Body of pancreas (tissue), 4 donors: ENCODE measurements at regions not wholly inside any gene's neighbourhood (a gene's known extent, or its start where the extent isn't known, plus 50 kb on each side); places are given as distances from the start of the nearest gene placed in this dataset.

Source experiments
- ATAC-seq: fragments of 150-250 bp; one replicate; pipeline ENCODE4 v1.9.1; 2016
- DNase-seq, 4 donors: peaks; one replicate each; pipeline ENCODE4 v3.0.0-alpha.2; 2019
- H3K27ac ChIP-seq, 4 donors: fragments of 200-600 bp; sonication (generic); 1 replicate in 3 of 4; 2 replicates in 1 of 4; pipeline versions ENCODE4 v1.5.1 to v1.6.1; 2016 to 2019; ENCODE audit warnings: mild to moderate bottlenecking in 1 of 4, mixed read lengths in 1 of 4, moderate library complexity in 1 of 4
- H3K27me3 ChIP-seq, 2 donors: fragments of 200-600 bp; sonication (generic); one replicate each; pipeline ENCODE4 v1.6.0; 2016; ENCODE audit warnings: mild to moderate bottlenecking in 1 of 2
- H3K36me3 ChIP-seq, 2 donors: fragments of 200-600 bp; sonication (generic); replicated peaks in 1 of 2; 2 replicates each; pipeline ENCODE4 v1.5.1; 2016; ENCODE audit warnings: low read depth in 2 of 2; ENCODE audit not compliant: insufficient read depth in 1 of 2
- H3K4me1 ChIP-seq: fragments of 200-600 bp; sonication (generic); one replicate; pipeline ENCODE4 v1.6.0; 2016
- H3K4me3 ChIP-seq, 2 donors: fragments of 200-600 bp; sonication (generic); 1 replicate in 1 of 2; 2 replicates in 1 of 2; pipeline ENCODE4 v1.5.1; 2016 to 2019
- H3K9me3 ChIP-seq, 3 donors: fragments of 200-600 bp; sonication (generic); 1 replicate in 2 of 3; 2 replicates in 1 of 3; pipeline ENCODE4 v1.5.1; 2016
- POLR2A ChIP-seq, 3 donors: fragments of 450-650 bp; IDR thresholded peaks; one replicate each; pipeline ENCODE4 v1.6.1; 2016; ENCODE audit warnings: antibody characterized with exemption in 3 of 3, mild to moderate bottlenecking in 2 of 3
- WGBS, 2 donors: methylation state at CpG; one replicate each; pipeline ENCODE4 v1.1.5; 2017; 5-methylcytosine and 5-hydroxymethylcytosine counted together
- intact Hi-C: fragments of 100-400 bp; cut with DNase I; formaldehyde crosslinking; loops from one replicate; pipeline ENCODE4 v1.15.1; 2023
- TF ChIP-seq, protein P1 (sequence below), 7 experiments: fragments of 450-650 bp in 4 of 7; fragments of 200-600 bp in 3 of 7; sonication (generic) in 3 of 7; IDR thresholded peaks; one replicate each; pipeline ENCODE4 v1.5.1; 2016 to 2019; ENCODE audit warnings: antibody characterized with exemption in 7 of 7

DNA sequence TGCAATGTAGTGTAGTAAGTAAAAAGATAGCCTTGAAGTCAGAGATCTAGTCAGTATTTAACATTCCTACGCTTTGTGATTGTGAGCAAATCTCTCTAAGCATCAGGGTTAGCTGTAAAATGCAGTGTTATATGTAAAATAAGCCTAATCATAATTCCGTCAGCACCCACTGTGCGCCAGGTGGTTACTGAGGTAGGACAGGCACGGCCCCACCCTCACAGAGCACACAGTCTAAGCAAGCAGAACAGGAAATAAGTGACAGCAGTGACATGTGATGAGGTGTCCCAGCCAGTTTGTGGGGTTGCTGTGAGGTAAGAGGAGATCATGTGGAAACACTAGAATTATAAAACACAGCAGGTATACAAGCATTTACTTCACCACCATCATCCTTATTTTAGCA, 267.1 kb downstream of the ICOS start:
- TF ChIP-seq, protein P1, sequence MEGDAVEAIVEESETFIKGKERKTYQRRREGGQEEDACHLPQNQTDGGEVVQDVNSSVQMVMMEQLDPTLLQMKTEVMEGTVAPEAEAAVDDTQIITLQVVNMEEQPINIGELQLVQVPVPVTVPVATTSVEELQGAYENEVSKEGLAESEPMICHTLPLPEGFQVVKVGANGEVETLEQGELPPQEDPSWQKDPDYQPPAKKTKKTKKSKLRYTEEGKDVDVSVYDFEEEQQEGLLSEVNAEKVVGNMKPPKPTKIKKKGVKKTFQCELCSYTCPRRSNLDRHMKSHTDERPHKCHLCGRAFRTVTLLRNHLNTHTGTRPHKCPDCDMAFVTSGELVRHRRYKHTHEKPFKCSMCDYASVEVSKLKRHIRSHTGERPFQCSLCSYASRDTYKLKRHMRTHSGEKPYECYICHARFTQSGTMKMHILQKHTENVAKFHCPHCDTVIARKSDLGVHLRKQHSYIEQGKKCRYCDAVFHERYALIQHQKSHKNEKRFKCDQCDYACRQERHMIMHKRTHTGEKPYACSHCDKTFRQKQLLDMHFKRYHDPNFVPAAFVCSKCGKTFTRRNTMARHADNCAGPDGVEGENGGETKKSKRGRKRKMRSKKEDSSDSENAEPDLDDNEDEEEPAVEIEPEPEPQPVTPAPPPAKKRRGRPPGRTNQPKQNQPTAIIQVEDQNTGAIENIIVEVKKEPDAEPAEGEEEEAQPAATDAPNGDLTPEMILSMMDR (IDR thresholded peaks at IDR 0.05), result no peak
- TF ChIP-seq POLR2A (IDR thresholded peaks at IDR 0.05), result no peak
- DNase-seq (no peak), ATAC-seq (no peak)
- Histone ChIP-seq H3K27ac (no peak overlapping the region), H3K27me3 (no peaks in the 10 kb centered on the region), H3K4me3 (no peak overlapping the region), H3K36me3 (no peaks in the 10 kb centered on the region), H3K4me1 (no peaks in the 10 kb centered on the region), H3K9me3 (no peaks in the 10 kb centered on the region)
- 76 to 85% methylated on average over 4 of the region's 4 CpGs for WGBS, 2 donors
- intact Hi-C loops, result no loop called here

DNA sequence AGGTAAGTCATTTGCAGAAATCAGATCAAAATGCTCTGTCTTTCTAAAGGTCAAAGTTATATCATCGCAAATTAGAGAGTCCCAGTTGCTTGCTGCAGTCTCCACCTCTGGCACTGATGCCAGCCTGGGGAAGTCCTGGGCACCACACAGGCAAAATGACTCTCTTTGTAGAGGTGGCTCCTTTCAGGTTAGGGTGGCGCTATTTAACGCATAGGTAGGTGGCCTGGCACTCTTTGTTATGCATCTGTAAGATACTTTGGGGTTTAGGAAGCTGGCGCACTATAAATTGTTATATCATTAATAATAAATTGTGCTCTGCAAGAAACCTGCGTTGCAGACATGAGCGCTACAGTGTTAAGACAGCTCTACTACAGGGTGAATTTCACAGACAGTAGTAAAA, 268.5 kb downstream of the ICOS start:
- WGBS, 2 donors, result 63 to 71% methylated on average over 6 of the region's 6 CpGs
- DNase-seq, result no peak
- no peaks in the 10 kb centered on the region for H3K9me3 ChIP-seq
- H3K4me3 ChIP-seq, result no peak overlapping the region
- H3K27me3 ChIP-seq, result no peaks in the 10 kb centered on the region
- intact Hi-C loops, result no loop called here
- no peaks in the 10 kb centered on the region for H3K4me1 ChIP-seq
- no peaks in the 10 kb centered on the region for H3K36me3 ChIP-seq
- no peak for TF ChIP-seq POLR2A (IDR thresholded peaks at IDR 0.05)
- TF ChIP-seq, protein P1 (IDR thresholded peaks at IDR 0.05), result no peak
- H3K27ac ChIP-seq, result no peak overlapping the region
- ATAC-seq, result no peak

DNA sequence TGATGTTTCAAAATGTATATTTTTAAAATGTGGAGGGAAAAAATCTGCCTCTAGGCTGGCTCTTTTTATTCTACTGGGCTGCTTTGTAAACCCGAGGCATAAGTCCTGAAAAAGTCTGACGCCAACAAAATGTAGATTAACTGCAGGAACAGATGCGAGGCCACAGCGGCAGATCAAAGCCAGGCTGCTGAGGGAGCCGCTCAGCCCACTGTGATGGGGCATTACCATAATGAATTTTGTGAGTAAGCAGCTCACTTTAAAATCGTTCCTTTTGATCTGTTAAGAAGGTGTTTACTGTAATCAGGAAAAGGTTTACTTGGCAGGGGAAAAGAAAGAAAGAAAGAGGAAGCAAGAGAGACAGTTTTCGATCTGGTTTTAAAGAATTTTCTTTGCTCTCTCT, 269.0 kb downstream of the ICOS start:
- Histone ChIP-seq H3K36me3 (no peaks in the 10 kb centered on the region), H3K27ac (no peak overlapping the region), H3K4me1 (no peaks in the 10 kb centered on the region), H3K9me3 (no peaks in the 10 kb centered on the region), H3K4me3 (no peak overlapping the region), H3K27me3 (no peaks in the 10 kb centered on the region)
- intact Hi-C loops, result no loop called here
- WGBS, 2 donors, result 28 to 36% methylated on average over 7 of the region's 7 CpGs
- no peak for ATAC-seq
- no peak for TF ChIP-seq POLR2A (IDR thresholded peaks at IDR 0.05)
- TF ChIP-seq, protein P1 (IDR thresholded peaks at IDR 0.05), result no peak
- DNase-seq, result no peak

DNA sequence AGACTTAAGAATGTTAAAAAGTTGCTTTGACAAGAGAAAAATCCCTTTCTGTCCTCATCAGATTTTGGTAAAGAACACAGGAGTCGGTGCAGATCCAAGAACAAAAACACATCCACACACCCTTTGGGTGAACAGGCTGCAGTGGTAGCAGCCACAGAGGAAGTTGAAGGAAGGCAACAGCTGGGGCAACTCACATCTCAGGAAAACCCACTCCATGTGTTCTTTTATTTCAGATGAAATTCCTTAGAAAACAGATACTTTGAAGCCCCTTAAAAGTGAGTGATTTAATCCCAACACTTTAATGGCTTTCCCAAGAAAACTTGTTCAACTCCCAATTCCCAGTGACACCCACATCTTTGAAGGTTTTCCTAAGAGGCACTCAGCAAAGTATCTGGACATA, 271.3 kb downstream of the ICOS start:
- Histone ChIP-seq H3K4me1 (no peaks in the 10 kb centered on the region), H3K27ac (no peak overlapping the region), H3K9me3 (no peaks in the 10 kb centered on the region), H3K4me3 (no peak overlapping the region), H3K27me3 (no peaks in the 10 kb centered on the region), H3K36me3 (no peaks in the 10 kb centered on the region)
- intact Hi-C loops, result no loop called here
- TF ChIP-seq POLR2A (IDR thresholded peaks at IDR 0.05), result no peak
- TF ChIP-seq, protein P1 (IDR thresholded peaks at IDR 0.05), result no peak
- WGBS, 2 donors, result 87 to 94% methylated on average over 1 of the region's 1 CpG
- DNase-seq, result no peak
- no peak for ATAC-seq

DNA sequence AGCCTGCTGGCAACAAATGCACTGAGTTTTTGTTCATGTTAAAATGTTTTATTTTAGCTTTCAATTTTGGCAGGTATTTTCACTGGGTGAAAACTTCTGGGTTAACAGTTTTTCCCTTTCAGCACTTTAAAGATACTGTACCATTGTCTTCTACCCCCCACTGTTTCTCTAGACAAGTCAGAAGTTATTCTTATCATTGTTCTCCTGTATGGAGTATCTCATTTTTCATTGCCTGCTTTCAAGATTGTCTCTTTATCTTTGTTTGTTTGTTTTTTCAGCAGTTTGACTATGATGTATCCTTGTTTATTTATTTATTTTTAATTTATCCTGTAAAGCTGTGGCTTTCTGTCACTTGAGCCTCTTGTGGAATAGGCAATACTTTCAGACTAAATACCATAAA, 277.0 kb downstream of the ICOS start:
- ATAC-seq, result no peak
- intact Hi-C loops, result no loop called here
- TF ChIP-seq, protein P1 (IDR thresholded peaks at IDR 0.05), result no peak
- no peak for TF ChIP-seq POLR2A (IDR thresholded peaks at IDR 0.05)
- H3K36me3 ChIP-seq, result no peaks in the 10 kb centered on the region
- H3K9me3 ChIP-seq, result no peaks in the 10 kb centered on the region
- no peak overlapping the region for H3K4me3 ChIP-seq
- H3K27ac ChIP-seq, result no peak overlapping the region
- DNase-seq, result no peak
- H3K27me3 ChIP-seq, result no peaks in the 10 kb centered on the region
- no peaks in the 10 kb centered on the region for H3K4me1 ChIP-seq
